Putamen (tissue), 1 donor: ENCODE measurements at regions not wholly inside any gene's neighbourhood (a gene's known extent, or its start where the extent isn't known, plus 50 kb on each side); places are given as distances from the start of the nearest gene placed in this dataset.

ENCODE experiments used
- DNase-seq: peaks from one replicate; pipeline ENCODE4 v3.0.0-alpha.2; 2016; ENCODE audit warnings: low spot score

DNA sequence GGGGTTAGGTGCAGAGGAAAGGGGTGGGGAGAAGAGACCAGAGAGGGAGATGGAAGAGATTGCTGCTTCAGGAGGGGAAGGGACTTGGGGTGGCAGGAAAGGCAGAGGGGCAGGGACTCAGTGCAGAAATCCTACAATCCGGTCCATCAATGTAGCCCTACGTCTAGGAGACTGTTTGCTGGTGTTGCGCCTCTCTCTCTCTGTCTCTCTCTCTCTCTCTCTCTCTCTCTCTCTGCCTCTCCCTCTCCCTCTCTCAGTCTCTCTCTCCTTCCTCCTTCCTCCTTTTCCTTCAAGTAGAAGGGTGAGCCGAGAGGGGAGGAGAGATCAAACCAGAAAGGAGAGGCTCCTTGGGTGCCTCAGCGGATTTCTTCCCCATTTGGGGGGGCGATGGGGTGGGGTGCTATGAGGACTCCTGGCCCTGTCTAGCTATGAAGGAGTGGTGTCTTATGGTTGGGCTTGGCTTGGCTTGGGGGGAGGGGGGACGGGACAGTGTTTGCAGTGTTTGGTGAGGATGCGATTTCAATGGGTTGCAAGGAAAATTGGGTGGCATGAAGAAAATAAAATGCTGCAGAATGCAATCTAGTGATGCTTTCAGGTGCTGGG lies 181.2 kb downstream of the TBXT start:
- DNase-seq: no peak

DNA sequence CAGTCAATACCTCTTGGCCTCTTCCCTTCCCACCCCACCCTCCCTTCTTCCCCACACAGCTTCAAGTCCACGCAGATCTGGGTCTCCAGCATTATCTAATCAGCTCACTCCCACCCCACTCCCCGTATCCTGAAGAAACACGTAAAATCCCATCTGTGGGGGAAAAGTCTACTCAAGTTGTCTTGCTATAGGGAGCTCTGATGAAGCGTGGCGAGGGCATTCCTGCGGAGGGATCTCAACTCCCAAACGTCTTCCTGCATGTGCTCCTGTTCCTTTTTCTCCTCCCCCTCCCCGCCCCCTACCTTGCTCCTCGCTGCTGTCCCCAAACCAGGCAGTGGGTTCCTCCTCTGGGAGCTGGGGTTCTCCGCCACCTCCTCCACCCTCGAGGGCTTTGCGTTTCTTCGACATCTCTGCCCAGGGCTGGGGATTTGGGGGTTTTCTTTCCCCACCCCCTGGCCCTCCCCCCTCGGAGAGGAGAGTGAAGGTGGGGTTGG lies 181.8 kb downstream of the TBXT start:
- DNase-seq: no peak

DNA sequence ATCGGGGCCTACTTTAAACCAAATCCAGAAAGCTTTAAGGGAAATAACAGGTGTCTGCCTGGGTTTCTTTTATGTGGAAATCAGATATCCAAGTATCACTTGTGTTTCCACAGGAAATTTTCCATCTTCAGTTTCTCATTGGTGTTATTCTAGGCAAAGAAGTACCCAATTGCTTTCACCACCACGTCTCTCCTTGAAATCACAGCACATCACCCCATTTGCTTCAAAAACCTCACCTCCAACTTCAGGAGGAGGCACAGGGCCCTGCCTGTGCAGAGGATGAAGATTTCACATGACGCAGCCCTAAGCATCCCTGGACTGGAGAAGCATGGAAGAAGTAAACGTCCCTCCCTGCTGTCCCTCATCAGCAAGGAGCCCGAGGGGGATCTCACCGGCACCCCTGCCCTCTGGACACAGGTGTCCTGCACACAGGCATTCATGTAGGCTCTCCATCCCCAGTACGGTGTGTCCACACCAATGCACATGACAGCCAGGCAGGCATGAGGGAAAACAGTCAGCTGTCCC lies 182.3 kb downstream of the TBXT start:
- DNase-seq: no peak

DNA sequence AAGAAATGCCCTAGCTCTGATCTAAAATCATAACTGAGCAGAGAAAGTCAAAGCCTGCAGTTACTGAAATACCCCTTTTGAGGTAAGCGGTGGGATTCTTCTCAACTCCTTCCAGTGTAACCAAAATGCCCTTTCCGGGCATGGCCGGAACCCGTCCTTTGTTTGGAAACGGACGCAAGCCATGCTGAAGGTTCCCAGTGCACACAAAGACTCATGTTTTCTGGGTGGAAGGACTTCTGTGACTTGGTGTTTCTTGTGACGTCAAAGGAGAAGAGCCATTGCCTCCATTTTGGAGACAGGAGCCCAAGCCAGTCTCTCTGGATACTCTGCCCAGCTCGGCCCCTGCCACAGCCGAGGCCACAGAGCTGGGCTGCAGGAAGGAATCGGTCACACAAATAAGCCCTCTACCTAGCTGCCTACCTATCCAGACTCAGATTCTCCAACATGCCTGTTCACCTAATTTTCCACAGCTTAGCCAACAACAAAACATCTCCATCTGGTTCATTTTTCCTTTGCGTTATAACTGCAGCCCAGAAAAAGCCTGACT lies 182.8 kb downstream of the TBXT start:
- no peak for DNase-seq

DNA sequence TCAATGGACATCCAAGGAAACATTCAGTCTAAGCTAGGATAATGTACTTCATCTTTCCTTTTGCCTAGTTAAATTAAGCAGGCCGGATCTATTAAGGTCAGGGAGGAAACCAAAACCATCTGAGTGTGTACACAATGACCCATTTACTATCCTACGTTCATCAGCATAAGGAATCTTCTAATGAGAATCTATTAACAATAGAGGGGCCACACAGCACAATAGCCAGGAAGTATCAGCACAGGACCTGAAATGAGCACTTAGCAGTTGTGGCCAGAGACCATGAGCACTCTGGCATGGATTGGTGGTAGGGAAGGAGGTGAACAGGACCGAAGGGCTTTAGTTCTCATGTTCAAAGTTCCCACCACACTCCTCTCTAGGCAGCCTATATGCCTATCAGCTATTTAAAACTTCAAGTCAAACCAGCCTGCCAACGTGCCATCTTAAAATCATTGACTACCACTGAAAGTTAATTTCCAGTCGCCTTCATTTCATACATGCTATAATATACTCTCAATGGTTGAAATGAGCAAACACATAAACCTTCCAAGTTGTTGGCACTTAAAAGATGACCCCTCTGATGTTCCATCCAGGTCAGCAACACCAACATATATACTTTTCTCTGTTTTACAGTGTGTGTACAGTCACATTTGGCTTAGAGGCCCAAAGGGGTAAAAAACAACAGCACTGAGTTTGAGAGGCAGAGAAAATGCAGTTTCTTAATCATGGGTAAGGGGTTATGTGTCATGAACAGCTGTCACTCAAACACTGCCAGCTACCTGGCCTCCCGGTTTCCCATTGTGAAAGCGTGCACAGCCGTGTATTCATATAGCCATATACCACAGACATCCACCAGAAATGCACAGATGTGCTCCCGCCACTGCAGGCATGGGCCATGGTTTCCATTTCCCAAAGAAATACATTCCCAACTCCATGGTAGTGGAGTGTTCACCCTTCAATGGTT lies 184.3 kb downstream of the TBXT start:
- DNase-seq: no peak

DNA sequence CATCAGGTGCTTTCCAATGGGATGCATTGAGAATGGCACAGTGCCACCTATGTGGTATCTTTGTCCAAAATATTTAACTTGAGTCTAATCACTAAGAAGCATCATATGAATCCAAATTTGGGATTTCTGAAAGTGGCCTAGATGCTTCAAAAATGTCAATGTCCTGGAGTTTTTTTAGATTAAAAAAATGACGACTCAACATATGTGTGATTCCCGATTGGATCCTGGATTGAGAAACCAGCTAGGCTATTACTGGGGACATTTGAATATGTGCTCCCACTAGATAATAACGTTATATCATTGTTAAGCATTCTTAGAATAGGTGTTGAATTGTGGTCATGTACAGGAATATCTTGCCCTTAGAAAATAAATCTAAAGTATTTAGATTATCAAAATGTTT lies 189.2 kb downstream of the TBXT start:
- no peak for DNase-seq

DNA sequence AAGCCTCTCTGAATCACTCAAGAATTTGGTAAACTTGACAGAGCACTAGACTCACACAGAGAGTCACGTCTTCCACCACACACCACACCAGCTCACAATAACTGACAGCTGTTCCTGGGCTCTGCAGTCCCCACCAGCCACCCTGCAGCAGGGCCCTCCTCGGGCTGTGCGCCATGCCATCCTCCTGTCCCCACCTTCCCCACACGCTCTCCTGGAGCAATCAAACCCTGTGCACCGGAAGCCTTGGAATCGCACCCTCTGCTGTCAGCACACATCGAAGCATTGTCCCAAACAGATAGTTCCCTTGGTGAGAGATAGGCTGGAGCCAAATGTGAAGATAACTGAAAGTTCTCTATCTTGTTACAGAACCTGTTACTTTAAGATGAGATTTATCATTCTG lies 191.0 kb downstream of the TBXT start:
- no peak for DNase-seq

DNA sequence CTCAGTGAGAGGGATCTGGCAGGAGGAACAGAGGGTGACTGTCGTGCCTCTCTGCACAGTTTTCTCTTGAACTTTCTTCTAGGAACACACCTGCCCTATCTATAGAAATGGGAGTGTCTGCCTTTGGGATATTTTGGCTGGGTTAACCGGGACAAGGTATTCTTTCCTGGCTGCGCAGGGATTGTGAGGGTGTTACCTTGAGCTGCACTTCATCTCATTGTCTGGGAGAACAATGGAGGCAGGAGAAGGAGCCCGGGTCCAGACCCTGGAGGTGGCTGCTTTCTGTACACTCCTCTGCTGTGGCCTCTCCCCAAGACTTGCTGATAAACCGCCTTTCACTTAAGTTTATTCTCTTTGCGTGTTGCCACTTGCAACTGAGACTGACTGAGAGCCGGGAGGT lies 192.8 kb downstream of the TBXT start:
- DNase-seq: no peak

DNA sequence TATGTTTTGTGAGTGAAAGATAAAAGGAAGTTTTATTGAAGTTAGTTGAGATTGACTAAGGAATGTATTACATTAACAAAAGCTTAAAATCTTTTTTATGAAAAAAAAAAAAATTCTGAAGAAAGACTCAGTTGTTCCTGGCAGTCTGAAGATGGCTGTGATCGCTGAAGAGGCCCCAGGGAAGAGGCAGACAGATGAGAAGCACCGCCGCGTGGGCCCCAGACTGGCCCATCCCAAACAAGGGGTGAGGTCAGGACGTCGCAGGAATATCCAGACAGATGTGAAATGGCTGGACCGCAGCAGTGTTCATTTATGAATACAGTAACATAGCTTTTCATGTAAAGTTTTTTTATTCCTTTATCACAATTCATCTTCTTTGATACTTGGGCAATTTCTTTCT lies 194.2 kb downstream of the TBXT start:
- no peak for DNase-seq

DNA sequence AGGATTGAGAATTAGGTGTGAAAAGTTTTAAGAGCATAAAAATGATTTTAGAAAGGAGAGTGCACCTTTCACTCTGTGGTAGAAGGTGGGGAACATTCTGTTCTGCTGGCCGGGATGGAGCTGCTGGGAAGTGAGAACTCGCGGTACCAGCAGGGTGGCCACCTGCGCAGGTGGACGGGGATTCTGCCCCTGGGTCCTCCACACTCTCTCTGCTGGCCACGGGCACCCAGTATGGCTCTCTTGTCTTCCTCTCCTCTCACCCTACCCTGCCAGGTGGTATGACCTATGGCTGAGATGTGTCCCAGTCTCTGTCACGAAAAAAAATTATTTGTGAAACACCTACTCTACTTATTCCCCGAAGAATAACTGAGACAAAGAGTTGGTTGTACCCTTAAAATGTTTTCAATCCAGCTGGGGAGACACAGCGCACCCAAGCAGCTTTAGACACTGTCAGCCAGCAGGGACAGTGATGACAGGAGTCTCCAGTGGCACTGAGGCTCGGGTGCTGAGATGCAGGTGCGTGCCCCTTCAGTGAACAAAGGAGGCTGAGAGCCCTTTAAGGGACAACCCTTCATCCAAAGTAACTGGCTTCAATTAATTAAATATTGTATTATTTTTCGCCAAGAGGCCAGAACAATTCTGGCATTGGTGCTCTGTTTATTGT lies 195.4 kb downstream of the TBXT start:
- no peak for DNase-seq

DNA sequence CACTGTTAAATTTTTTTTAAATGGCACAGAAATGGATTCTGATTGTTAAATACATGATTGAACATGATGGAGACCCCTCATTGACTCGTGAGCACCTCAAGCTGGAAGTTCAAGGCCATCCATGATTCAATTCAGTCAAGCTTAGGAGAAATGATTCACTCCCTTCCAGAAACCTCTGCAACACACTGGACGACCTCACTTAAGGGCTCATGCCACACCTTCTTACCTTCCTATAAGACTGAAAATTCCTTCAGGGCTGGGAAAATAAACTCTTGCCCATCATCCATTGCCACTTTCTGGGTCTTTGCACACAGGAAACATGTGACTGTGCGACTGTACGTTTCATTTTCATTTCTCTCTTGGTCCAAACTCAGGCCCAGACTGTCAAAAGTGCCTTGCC lies 196.4 kb downstream of the TBXT start:
- no peak for DNase-seq

DNA sequence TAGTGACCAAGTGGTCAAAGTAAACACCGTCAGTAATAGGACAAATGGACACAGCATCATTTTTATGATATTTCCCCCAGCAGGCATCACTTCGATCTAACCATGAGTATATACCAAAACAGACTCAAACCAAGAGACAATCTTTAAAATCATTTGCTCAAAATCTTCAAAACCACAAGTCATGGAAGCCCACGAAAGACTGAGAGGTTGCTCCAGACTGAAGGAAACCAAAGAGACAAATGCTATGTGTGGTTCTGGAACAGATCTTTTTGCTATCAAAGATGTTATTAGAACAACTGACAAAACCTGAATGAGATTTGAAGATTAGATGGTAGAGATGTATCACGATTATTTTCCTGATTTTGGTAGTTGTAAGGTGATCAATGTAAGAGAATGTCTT lies 197.7 kb downstream of the TBXT start:
- DNase-seq: no peak

DNA sequence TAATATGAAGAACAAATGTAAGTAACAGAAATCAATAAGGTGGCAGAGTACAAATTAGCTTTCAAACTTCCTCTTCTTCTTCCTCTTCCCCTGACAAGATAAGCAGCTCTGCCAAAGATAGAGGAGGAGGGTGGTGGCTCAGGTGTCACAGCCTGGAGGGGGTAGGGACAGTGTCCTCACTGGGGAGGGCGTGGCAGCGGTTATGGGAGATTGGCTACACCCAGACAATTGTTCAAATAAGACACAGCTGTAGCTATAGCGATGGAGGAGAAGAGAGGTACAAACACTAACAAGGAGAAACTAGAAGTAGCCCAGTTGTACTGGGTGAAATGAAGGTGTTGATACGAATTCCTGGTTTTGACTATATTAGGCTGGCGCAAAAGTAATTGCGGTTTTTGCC lies 198.5 kb downstream of the TBXT start:
- DNase-seq: no peak

DNA sequence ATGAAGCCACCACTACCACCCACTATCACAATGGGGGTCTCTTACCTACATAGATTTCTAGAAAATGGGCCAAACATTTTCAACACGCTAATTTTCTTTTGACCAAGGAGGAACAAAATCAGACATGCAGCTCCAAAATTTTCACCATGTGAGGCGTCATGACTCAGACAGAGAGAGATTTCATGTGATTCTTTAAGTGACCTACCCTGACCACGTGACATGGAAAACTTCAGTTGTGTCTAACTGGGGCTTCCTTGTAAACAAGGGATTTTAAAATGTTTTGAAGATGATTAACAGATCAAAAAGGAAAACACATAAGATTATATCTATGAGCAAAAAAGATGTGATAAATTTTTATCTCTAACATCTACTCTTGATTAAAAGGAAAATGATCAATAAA lies 199.2 kb downstream of the TBXT start:
- DNase-seq: no peak

DNA sequence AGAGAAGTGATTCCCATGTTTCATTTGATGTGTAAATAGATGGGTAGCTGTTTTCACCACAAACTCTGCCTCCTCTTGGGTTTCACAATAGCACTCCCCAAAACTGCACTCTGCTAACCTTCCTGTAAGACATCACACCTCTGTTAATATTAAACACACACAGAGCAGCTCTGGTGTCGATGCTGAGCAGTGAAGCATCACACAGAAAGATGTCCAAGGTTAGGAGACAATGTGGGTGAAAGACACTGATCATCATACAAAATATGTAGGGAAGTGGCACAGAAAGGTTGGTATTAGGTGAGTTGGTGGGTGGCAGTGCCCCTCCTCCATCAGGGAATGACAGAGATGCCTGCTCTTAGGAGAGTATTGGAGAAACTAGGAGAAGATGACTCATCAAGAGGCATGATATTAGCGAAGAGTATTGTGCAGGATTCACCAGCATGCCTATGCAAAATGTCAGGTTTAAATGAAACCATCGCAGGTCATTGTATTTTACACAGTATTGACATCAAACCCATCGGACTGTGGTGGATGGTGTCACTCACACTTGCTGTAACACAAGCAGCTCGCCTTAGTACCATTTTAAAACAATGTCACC lies 199.7 kb downstream of the TBXT start:
- no peak for DNase-seq

DNA sequence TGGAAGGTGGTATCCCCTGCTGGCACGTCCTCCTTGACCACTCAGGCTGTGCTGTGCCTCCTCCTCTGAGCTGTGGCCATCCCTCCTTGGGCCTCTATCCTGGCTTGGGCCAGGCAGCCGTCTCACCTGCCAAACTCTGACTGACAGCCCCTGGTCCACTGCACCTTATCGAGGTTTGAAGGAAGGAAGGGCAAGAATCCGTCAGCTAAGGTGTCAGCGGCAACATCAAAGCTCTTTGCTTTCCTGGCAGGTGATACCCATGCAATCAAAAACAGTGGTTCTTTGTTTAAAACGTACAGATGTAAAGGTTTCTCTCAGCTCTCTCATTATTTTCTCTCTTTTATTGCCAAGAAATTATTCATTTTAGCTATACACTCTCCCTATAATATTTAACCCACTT lies 203.9 kb downstream of the TBXT start:
- no peak for DNase-seq

DNA sequence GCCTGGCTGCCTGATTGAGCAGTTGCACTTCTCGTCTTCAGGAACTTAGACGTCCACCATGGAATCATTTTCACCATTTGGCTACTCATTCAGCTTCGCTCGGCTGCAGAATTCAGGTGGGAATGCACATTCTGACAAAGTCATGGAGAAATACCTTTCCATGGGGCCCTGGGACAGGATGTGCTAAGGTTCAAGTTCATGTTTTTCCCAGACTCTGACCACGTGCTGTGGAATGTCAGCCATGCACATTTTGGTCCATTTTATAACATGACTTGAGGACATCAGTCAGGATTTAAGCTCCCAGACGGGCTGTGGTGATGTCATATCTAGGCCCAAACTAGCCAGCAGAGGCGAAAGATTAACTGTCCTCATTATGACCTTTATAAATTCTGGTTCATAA lies 205.3 kb downstream of the TBXT start:
- DNase-seq: no peak

DNA sequence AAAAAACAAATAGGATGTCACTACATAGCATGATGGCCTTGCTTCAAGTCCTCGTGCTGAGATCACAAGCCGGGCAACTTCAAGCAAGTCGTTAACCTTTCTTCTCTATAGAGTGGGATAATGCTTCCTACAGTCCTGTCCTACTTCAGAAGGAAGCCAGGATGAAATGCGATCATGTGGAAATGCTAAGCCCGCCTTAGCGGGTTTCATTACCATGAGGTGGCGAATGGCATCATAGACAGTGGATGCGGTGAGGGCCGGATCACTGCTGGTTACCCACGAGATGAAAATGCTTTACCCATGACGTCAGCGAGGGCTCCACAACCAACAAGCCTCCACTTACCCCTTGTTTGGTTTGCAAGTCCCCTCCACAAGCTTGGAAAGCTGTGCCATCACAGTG lies 206.4 kb downstream of the TBXT start:
- DNase-seq: no peak

DNA sequence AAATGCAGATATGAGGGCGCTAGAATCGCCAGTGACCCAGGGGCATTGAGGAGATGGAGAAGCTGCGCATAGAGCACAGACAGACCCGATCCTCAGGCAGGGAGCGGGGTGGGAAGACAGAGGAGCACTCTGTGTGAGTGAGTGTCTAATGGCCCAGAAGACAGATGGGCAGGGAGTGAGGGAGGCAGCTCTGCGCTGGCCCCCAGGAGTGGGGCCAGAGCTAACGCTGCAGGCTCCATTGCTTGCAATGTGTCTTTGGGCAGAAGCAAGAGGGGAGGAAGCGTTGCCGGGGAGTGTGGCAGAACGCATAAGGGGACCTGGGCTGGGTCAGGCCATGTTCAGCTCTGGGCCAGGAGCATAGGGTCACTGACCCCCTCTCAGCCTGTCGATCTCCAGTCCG lies 207.0 kb downstream of the TBXT start:
- DNase-seq: no peak

DNA sequence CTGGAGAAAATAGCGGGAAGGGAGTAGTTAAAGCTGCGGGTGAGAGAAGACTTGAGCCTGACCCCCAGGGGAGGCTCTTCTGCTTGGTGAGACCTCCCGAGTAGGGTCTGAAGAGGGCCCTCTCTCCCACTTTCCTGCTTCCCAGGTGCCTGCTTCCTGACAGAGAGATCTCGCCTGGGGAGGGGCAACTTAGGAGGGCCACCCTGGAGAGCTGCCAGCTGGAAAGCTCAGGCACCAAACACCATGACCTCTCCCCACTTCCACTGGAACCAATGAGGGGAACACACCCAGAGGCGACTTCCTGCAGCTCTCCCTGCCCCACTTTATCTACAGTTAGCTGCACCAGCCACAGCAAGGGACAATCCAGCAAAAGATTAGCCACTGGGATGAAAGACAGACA lies 208.0 kb downstream of the TBXT start:
- no peak for DNase-seq

DNA sequence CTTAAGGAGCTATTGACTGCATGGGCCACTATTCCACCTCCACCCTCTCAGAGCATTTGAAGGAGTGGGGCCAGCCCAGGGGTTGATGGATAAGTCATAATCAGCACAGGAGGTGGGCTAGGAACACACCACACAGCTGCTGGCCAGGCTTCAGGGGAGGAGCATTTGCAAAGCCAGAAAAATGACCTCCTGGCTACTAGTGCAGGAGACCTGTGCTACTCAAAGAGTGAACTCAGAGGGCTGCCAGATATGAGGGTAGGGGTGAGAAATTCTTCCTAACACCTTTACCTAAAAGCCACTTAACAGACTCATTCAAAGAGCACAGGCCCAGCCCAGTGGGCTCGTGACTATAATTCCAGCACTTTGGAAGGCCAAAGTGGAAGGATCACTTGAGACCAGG lies 210.8 kb downstream of the TBXT start:
- DNase-seq: no peak

DNA sequence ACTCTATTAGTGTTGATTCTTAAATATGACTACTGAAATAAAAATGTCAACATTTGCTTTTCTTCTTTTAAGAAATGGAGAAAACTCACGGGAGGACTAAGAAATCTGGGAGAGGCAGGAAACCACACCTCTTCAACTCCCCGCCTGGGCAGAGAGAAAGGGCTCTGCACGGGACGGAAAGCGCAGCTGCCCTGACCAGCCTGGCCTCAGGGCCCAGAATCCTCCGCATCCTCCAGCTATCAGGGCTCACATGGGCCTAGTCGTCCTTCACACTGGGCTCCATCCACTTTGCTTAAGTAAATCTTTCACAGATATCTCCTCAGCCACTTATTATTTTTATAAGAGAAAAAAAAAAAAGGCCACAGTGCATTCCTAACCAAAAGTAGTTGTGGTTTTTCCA lies 215.1 kb downstream of the TBXT start:
- DNase-seq: no peak
